UCSD-AML1 (cell line): ENCODE measurements at regions not wholly inside any gene's neighbourhood (a gene's known extent, or its start where the extent isn't known, plus 50 kb on each side); places are given as distances from the start of the nearest gene placed in this dataset.
A peak's percentile ranks its signal among the peaks of the same experiment; 100 is the strongest.
"Not testable (repeated sequence)": the region's sequence is repeated elsewhere in the genome, so short reads cannot be mapped to it uniquely, and the experiment has no call there.

Source experiments
- DNase-seq: peaks from one replicate; lab custom pipeline; 2025; ENCODE audit not compliant: unreplicated experiment; lab: John Stamatoyannopoulos, UW

DNA sequence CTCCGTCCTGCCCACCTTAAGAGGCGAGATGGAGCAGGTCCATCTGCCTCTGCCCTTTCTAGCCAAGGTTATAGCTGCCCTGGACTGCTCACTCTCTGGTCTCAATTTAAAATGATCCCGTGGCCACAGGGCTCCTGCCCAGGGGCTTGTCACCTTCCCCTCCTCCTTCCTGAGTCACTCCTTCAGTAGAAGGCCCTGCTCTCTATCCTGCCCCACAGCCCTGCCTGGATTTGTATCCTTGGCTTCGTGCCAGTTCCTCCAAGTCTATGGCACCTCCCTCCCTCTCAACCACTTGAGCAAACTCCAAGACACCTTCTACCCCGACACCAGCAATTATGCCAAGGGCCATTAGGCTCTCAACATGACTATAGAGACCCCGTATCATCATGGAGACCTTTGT is 105.3 kb upstream of the PZP start:
- DNase-seq, result not testable (repeated sequence)

GRCh38 chr12:9312406-9313392 is 104.5 kb upstream of the PZP start:
- not testable (repeated sequence) for DNase-seq

GRCh38 chr12:9311454-9311853 is 103.3 kb upstream of the PZP start:
- not testable (repeated sequence) for DNase-seq

DNA sequence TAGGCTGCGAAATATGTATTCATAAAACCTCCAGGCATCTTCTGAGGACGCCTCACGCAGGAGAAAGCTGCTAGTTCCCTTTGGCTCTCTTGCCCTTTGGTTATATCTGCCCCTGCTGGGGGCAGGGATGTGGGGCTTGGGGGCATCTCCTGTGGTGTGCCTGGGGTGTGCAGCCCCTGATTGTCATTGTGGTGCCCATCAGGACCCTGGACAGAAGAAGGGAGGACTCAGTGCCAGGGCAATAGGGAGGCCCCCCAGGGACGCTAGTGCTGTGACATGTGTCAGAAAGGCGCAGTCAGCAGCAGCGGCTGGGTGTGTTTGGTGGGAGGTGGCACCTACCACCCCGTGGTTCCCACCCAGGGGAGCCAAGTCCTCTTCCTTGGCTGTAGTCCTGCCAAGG is 102.5 kb upstream of the PZP start:
- not testable (repeated sequence) for DNase-seq

DNA sequence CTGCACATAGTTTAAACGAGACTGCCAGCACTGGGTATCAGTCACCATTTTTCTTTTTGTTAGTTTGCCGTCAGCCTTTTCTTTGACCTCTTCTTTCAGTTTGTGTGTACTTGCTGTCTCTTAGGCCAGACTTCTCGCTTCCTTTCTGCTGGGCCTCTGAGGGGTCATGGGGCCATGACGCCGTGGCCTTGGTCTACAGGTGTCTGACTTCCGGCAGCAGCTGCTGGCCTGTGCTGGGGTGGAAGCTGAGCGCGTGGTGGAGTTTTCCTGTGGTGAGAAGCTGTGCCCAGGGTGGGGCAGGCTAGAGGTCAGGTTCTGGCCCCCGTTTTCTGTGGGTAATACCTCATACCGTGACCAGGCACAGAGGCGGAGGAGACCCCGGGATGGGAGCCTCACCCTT is 101.6 kb upstream of the PZP start:
- DNase-seq, result not testable (repeated sequence)

- DNase-seq, result not testable (repeated sequence)
Measured at GRCh38 chr12:9308745-9309144, 100.5 kb upstream of the PZP start.

DNA sequence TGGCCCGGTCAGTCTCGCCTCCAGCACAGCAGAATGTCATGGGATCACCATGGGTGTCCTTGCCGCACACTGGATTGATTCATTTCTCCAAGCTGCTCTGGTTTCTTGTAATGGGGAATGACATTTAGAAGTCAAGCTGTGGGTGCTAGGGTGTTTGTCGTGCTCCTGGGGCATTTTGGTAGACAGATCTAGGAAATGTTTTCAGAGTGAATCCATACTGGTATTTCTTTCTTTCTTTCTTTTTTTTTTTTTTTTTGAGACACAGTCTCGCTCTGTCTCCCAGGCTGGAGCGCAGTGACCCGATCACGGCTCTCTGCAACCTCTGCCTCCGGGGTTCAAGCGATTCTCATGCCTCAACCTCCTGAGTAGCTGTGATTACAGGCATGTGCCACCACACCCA is 100.0 kb upstream of the PZP start:
- not testable (repeated sequence) for DNase-seq

GRCh38 chr12:9307255-9307654 is 99.1 kb upstream of the PZP start:
- not testable (repeated sequence) for DNase-seq

GRCh38 chr12:9306004-9306403 is 97.8 kb upstream of the PZP start:
- not testable (repeated sequence) for DNase-seq

- DNase-seq, result not testable (repeated sequence)
Measured at GRCh38 chr12:9304540-9304939, 96.3 kb upstream of the PZP start.

- DNase-seq, result not testable (repeated sequence)
Measured at GRCh38 chr12:9295872-9296271, 87.7 kb upstream of the PZP start.

- DNase-seq, result not testable (repeated sequence)
Measured at GRCh38 chr12:9294072-9294620, 86.0 kb upstream of the PZP start.

DNA sequence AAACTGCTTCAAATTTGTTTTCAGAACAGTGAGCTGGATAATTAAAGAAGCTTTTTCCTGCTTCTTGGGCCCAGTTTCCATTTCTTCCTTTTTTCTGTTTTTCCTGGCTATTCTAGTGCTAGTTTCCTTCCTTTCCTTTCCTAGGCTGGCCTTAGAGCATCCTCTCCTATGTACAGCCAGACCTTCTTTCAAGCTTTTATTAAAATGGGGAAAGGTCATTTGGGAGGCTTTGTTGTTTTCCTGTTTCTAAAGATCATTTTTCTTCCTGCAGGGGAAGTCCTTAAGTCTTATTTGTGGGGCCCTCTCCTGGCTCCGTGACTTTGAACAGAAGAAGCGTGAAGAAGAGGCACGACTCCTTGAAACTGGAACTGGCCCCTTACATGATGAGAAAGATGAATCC is 85.2 kb upstream of the PZP start:
- not testable (repeated sequence) for DNase-seq

GRCh38 chr12:9289984-9290383 is 81.8 kb upstream of the PZP start:
- peak; percentile 12 for DNase-seq

GRCh38 chr12:9284724-9285123 is 76.5 kb upstream of the PZP start:
- not testable (repeated sequence) for DNase-seq

DNA sequence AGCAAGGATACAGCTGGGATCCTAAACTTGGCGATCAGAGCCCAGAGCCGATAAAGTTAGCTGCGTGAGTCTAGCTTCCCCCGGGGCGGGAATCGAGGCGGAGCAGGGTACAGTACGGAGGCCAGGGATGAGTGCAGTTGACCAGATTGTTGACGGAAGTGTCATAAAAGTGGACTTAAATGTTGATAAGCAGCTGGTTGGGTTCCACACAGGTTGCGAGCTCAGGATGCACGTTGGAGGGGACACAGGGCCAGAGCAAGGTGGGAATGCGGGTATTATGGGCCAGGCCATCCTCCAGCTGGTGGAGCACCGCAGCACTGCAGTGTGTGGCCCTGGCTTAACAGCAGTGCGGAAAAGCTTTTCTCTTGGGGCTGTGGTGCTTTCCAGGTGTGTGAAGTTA is 76.0 kb upstream of the PZP start:
- DNase-seq, result peak; percentile 39

DNA sequence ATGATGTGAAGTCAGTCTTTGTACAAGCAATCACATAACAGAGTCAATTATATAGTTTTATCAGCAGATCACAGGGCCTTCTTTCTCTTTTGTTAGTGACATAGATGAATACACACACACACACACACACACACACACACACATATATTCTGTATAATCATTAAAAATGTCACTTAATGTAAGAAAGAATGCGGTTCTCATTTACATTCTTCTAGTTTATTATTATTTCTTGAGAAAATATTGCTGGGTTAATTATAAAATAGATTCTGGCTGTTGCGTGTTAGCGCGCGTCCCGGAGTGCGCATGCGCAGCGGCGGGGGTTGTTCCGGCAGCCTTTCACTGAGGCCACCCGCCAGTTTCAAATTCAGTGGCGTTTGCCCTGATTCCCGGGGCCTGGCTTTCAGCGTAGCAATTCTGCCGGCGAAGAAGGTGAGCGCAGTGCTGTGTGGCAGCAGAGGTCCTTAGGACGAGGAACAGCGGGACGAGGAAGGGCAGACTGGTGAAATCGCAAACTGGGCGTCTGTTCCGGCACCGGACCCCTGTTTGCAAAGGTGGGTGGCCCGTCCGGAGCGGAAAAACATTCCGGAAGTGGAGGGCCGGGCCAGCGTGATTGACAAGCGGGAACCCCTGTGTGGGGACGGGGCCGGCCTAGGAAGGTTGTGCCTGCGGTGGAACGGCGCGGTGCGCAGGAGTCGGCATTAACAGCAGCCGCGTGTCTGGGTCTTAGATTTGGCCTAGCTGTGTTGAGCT is 75.3 kb upstream of the PZP start:
- DNase-seq, result peak; percentile 90

GRCh38 chr12:9276990-9277389 is 68.8 kb upstream of the PZP start:
- no peak for DNase-seq

- no peak for DNase-seq
Measured at GRCh38 chr12:9273276-9273675, 65.1 kb upstream of the PZP start.

- DNase-seq, result no peak
Measured at GRCh38 chr12:9271875-9272274, 63.7 kb upstream of the PZP start.

DNA sequence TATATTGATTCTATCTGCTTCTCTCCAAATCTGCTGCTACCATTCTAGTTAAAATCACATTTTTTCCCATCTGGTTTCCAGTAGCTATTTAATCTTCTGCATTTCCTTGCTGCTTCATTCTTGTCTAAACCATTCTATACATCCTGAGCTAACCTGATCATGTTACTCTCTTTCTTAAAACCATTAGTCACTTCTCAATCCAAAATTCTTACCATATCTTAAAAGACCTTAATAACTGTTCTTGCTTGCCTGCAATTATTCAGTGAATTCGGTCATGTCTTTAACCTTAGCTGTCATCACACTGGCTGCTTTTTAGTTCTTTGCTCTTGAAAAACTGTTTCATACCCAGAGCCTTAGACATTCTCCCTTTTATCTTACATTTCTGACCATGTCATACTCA is 56.4 kb upstream of the PZP start:
- DNase-seq, result no peak

DNA sequence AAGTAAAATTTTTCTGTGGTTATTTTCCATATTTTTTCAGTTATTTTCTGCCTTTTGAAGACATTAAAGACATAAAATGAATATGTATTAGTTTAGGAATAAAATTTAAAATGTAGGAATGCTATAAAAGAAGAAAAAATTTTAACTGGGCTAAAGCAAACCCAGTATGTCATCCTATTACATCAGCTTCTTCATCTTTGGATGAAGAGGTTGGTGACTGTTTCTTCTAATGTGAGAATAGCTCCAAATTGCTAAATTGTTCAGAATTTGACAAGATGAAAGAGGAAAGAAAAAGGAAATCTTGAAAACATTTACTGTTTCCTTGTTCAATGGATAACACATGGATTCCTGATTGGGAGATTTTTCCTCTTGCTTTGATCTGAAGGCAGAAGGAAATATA is 52.7 kb upstream of the PZP start:
- DNase-seq, result no peak
